ENCODE measurements at regions not wholly inside any gene's neighbourhood (a gene's known extent, or its start where the extent isn't known, plus 50 kb on each side); places are given as distances from the start of the nearest gene placed in this dataset.
"Not testable (repeated sequence)": the region's sequence is repeated elsewhere in the genome, so short reads cannot be mapped to it uniquely, and the experiment has no call there.

DNA sequence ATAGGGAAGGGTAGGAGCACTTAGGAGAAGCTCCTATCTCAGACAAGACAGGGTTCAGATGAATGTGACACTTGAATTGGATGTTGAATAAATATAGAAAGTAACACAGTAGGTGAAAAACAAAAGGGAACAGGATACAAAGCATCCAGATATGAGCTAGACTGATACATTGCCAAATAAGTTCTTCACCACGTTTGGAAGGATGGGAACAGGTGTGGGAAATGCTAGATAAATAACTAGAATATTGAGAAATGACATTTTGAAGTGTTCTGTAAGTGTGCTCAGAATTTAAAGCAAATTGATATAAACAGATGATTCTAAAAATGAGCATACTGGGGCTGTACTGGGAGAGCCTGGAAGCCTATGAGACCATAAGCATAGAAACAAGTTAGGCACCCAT lies 340.1 kb upstream of the PRR16 start:
- no peak overlapping the region for H3K27ac ChIP-seq (ENCODE audit: low read depth, low read length)
- no peaks in the 10 kb centered on the region for H3K27me3 ChIP-seq (ENCODE audit: control insufficient read depth in 1 of 2, insufficient read depth in 2 of 2, low read length in 2 of 2)
- no peaks in the 10 kb centered on the region for H3K9me3 ChIP-seq (ENCODE audit: control insufficient read depth in 1 of 2, low read length in 2 of 2)
- no peaks in the 10 kb centered on the region for H3K36me3 ChIP-seq (ENCODE audit: control insufficient read depth in 1 of 2, insufficient read depth in 2 of 2, low read length in 2 of 2)
- no peaks in the 10 kb centered on the region for H3K4me1 ChIP-seq (ENCODE audit: control insufficient read depth in 1 of 2, insufficient read depth in 2 of 2, low read length in 2 of 2)
- no peak overlapping the region for H3K9ac ChIP-seq (ENCODE audit: low read depth in 1 of 2, low read length in 2 of 2)
- H3K4me3 ChIP-seq (ENCODE audit: low read depth in 1 of 2, low read length in 2 of 2): no peak overlapping the region

DNA sequence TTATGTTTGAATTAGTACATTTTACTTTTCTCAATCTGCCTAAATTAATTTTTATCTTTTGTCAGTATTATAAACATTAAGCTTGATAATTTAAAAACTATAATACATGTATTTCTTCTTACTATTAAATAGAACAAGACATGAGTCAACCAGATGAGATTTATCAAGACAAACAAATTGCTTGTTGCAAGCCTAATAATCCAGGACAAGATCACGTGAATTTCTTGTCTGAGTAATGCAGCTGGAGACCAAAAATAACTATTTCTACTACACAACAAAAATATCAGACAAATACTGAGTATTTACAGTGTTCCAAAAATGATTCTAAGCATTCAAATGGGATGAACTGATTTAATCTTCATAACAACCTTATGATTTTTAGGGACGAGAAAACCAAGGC lies 339.1 kb upstream of the PRR16 start:
- Histone ChIP-seq H3K9me3 (ENCODE audit: control insufficient read depth in 1 of 2, low read length in 2 of 2) (no peaks in the 10 kb centered on the region), H3K4me3 (ENCODE audit: low read depth in 1 of 2, low read length in 2 of 2) (no peak overlapping the region), H3K27ac (ENCODE audit: low read depth, low read length) (no peak overlapping the region), H3K9ac (ENCODE audit: low read depth in 1 of 2, low read length in 2 of 2) (no peak overlapping the region), H3K4me1 (ENCODE audit: control insufficient read depth in 1 of 2, insufficient read depth in 2 of 2, low read length in 2 of 2) (no peaks in the 10 kb centered on the region), H3K27me3 (ENCODE audit: control insufficient read depth in 1 of 2, insufficient read depth in 2 of 2, low read length in 2 of 2) (no peaks in the 10 kb centered on the region), H3K36me3 (ENCODE audit: control insufficient read depth in 1 of 2, insufficient read depth in 2 of 2, low read length in 2 of 2) (no peaks in the 10 kb centered on the region)

DNA sequence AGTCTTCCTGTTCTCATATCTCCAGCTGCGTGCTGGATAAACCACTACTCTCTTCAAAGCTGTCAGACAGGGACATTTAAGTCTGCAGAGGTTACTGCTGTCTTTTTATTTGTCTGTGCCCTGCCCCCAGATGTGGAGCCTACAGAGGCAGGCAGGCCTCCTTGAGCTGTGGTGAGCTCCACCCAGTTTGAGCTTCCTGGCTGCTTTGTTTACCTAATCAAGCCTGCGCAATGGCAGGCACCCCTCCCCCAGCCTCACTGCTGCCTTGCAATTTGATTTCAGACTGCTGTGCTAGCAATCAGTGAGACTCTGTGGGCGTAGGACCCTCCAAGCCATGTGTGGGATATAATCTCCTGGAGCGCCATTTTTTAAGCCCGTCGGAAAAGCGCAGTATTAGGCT lies 331.8 kb upstream of the PRR16 start:
- H3K9ac ChIP-seq (ENCODE audit: low read depth in 1 of 2, low read length in 2 of 2); H3K27ac ChIP-seq (ENCODE audit: low read depth, low read length); H3K36me3 ChIP-seq (ENCODE audit: control insufficient read depth in 1 of 2, insufficient read depth in 2 of 2, low read length in 2 of 2); H3K4me3 ChIP-seq (ENCODE audit: low read depth in 1 of 2, low read length in 2 of 2); H3K27me3 ChIP-seq (ENCODE audit: control insufficient read depth in 1 of 2, insufficient read depth in 2 of 2, low read length in 2 of 2); H3K9me3 ChIP-seq (ENCODE audit: control insufficient read depth in 1 of 2, low read length in 2 of 2); H3K4me1 ChIP-seq (ENCODE audit: control insufficient read depth in 1 of 2, insufficient read depth in 2 of 2, low read length in 2 of 2): not testable (repeated sequence)

DNA sequence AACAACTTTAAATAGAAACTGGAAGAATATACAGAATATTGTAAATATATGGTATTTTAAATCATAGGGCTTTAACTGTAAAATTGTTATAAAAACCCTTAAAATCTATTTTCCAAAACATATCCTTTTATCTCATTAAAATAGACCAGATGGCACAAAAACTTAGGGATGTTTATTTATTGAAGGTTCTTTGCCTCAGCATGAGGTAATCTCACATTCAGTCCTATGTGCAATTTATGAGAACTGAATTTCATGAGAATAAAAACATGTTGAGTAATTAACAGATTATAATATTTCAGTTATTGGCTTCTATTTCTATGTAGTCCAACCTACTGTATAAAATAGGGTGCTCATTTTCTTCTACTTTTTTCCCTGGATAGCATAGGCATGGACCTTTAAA lies 329.2 kb upstream of the PRR16 start:
- Histone ChIP-seq H3K4me1 (ENCODE audit: control insufficient read depth in 1 of 2, insufficient read depth in 2 of 2, low read length in 2 of 2) (no peaks in the 10 kb centered on the region), H3K4me3 (ENCODE audit: low read depth in 1 of 2, low read length in 2 of 2) (no peak overlapping the region), H3K9ac (ENCODE audit: low read depth in 1 of 2, low read length in 2 of 2) (no peak overlapping the region), H3K27ac (ENCODE audit: low read depth, low read length) (no peak overlapping the region), H3K36me3 (ENCODE audit: control insufficient read depth in 1 of 2, insufficient read depth in 2 of 2, low read length in 2 of 2) (no peaks in the 10 kb centered on the region), H3K27me3 (ENCODE audit: control insufficient read depth in 1 of 2, insufficient read depth in 2 of 2, low read length in 2 of 2) (no peaks in the 10 kb centered on the region), H3K9me3 (ENCODE audit: control insufficient read depth in 1 of 2, low read length in 2 of 2) (no peaks in the 10 kb centered on the region)

DNA sequence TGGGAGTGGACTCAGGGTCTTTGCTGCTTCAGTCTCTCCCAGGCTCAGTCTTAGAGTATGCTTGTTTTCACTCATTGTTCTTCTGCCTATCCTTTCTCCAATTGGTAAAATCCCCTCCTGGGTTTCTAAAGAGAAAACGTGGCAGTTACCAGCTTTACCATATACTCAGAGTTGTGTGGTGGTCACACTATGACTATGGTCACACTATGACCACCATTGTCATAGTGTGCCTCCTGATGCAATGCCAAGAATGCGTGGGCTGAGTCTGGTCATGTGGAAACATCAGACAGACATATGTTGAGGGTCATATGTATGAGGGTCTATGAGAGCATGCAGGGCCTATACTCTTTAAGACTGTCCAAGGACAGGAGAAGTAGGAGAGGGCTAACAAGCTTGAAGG lies 326.5 kb upstream of the PRR16 start:
- no peak overlapping the region for H3K9ac ChIP-seq (ENCODE audit: low read depth in 1 of 2, low read length in 2 of 2)
- no peak overlapping the region for H3K27ac ChIP-seq (ENCODE audit: low read depth, low read length)
- H3K9me3 ChIP-seq (ENCODE audit: control insufficient read depth in 1 of 2, low read length in 2 of 2): no peaks in the 10 kb centered on the region
- H3K27me3 ChIP-seq (ENCODE audit: control insufficient read depth in 1 of 2, insufficient read depth in 2 of 2, low read length in 2 of 2): no peaks in the 10 kb centered on the region
- no peaks in the 10 kb centered on the region for H3K36me3 ChIP-seq (ENCODE audit: control insufficient read depth in 1 of 2, insufficient read depth in 2 of 2, low read length in 2 of 2)
- no peaks in the 10 kb centered on the region for H3K4me1 ChIP-seq (ENCODE audit: control insufficient read depth in 1 of 2, insufficient read depth in 2 of 2, low read length in 2 of 2)
- H3K4me3 ChIP-seq (ENCODE audit: low read depth in 1 of 2, low read length in 2 of 2): no peak overlapping the region

DNA sequence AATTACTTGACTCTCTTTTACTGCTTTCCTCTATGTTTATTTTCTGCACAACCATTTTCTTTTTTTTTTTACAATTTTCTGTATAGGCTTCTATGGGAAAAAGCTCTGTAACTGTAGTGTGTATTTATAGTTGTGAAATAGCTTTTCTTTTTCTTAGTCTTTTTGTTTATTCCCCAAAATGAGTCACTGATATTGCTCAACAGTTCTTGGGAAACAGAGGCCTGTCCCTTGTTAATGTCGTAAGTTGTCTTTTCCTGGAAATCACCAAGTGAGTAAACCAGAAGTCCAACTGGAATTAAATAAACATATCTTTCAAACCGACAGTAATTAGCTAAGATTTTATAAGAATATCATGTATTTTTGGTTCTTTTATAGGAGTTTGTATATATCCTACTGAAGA lies 325.1 kb upstream of the PRR16 start:
- Histone ChIP-seq H3K9ac (ENCODE audit: low read depth in 1 of 2, low read length in 2 of 2) (no peak overlapping the region), H3K27ac (ENCODE audit: low read depth, low read length) (no peak overlapping the region), H3K36me3 (ENCODE audit: control insufficient read depth in 1 of 2, insufficient read depth in 2 of 2, low read length in 2 of 2) (no peaks in the 10 kb centered on the region), H3K4me1 (ENCODE audit: control insufficient read depth in 1 of 2, insufficient read depth in 2 of 2, low read length in 2 of 2) (no peaks in the 10 kb centered on the region), H3K9me3 (ENCODE audit: control insufficient read depth in 1 of 2, low read length in 2 of 2) (no peaks in the 10 kb centered on the region), H3K4me3 (ENCODE audit: low read depth in 1 of 2, low read length in 2 of 2) (no peak overlapping the region), H3K27me3 (ENCODE audit: control insufficient read depth in 1 of 2, insufficient read depth in 2 of 2, low read length in 2 of 2) (no peaks in the 10 kb centered on the region)

DNA sequence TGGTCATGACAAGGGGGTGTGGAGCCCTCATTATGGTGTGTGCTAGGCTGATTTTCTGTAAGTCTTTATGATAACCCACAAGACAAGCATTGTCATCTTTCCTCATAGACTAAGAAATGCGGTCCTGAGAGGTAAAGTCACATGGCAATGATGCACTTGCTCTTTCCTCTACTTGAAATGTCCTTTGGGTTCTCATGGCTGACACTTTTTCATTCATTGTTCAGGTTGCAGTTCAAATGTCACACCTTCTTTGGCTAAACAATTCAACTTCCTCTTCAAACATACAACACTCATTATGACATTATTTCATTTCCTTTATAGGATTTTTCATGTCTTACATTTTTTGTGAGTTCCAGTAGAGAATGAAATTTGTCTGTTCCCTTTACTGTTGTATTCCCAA lies 323.6 kb upstream of the PRR16 start:
- H3K9ac ChIP-seq (ENCODE audit: low read depth in 1 of 2, low read length in 2 of 2): no peak overlapping the region
- no peak overlapping the region for H3K4me3 ChIP-seq (ENCODE audit: low read depth in 1 of 2, low read length in 2 of 2)
- H3K27ac ChIP-seq (ENCODE audit: low read depth, low read length): no peak overlapping the region
- H3K4me1 ChIP-seq (ENCODE audit: control insufficient read depth in 1 of 2, insufficient read depth in 2 of 2, low read length in 2 of 2): no peaks in the 10 kb centered on the region
- no peaks in the 10 kb centered on the region for H3K27me3 ChIP-seq (ENCODE audit: control insufficient read depth in 1 of 2, insufficient read depth in 2 of 2, low read length in 2 of 2)
- peaks cover 0 to 3% of the 10 kb centered on the region in 2 donors for H3K9me3 ChIP-seq (ENCODE audit: control insufficient read depth in 1 of 2, low read length in 2 of 2)
- no peaks in the 10 kb centered on the region for H3K36me3 ChIP-seq (ENCODE audit: control insufficient read depth in 1 of 2, insufficient read depth in 2 of 2, low read length in 2 of 2)

DNA sequence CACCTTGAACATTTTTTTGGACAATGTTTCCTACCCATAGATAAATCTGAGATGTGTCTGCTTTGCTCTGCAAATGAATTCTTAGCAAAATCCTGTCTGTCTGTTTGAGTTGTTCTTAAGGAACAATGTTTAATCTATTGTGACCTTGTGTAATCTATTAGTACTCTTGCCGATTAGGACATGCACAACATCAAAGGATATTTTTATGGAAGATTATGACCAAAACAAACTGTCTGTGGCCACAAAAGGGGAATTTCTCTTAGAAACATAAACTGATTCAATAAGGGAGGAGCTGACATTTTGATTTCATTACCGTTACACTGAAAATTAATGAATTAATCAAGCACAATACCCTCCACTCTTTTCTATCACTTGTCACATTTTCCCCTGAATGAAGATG lies 323.0 kb upstream of the PRR16 start:
- H3K36me3 ChIP-seq (ENCODE audit: control insufficient read depth in 1 of 2, insufficient read depth in 2 of 2, low read length in 2 of 2): no peaks in the 10 kb centered on the region
- H3K9ac ChIP-seq (ENCODE audit: low read depth in 1 of 2, low read length in 2 of 2): no peak overlapping the region
- no peaks in the 10 kb centered on the region for H3K4me1 ChIP-seq (ENCODE audit: control insufficient read depth in 1 of 2, insufficient read depth in 2 of 2, low read length in 2 of 2)
- no peaks in the 10 kb centered on the region for H3K27me3 ChIP-seq (ENCODE audit: control insufficient read depth in 1 of 2, insufficient read depth in 2 of 2, low read length in 2 of 2)
- peaks cover 0 to 3% of the 10 kb centered on the region in 2 donors for H3K9me3 ChIP-seq (ENCODE audit: control insufficient read depth in 1 of 2, low read length in 2 of 2)
- no peak overlapping the region for H3K27ac ChIP-seq (ENCODE audit: low read depth, low read length)
- no peak overlapping the region for H3K4me3 ChIP-seq (ENCODE audit: low read depth in 1 of 2, low read length in 2 of 2)

DNA sequence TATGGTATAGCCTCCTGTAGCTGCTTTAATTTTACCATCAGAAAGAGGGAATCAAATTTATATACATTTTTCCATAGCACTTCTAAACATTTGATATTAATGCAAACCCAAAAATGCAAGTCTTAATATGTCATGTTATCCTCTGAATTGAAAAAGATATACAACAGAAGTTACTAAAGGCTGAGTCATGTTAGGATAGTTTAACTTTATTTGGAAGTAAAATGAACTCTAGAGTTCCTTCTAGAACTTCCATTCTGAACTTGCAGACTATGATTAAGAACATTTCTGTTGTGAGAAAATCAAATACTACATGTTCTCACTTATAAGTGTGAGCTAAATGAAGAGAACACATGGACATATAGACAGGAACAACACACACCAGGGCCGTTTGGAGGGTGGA lies 317.3 kb upstream of the PRR16 start:
- H3K9me3 ChIP-seq (ENCODE audit: control insufficient read depth in 1 of 2, low read length in 2 of 2): peaks cover 0 to 6% of the 10 kb centered on the region in 2 donors

DNA sequence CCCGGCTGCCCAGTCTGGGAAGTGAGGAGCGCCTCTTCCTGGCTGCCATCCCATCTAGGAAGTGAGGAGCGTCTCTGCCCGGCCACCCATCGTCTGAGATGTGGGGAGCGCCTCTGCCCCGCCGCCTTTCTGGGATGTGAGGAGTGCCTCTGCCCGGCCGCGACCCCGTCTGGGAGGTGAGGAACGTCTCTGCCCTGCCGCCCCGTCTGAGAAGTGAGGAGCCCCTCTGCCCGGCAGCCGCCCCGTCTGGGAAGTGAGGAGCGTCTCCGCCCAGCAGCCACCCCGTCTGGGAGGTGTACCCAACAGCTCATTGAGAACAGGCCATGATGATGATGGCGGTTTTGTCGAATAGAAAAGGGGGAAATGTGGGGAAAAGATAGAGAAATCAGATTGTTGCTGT lies 316.2 kb upstream of the PRR16 start:
- not testable (repeated sequence) for H3K36me3 ChIP-seq (ENCODE audit: control insufficient read depth in 1 of 2, insufficient read depth in 2 of 2, low read length in 2 of 2); H3K4me3 ChIP-seq (ENCODE audit: low read depth in 1 of 2, low read length in 2 of 2); H3K9me3 ChIP-seq (ENCODE audit: control insufficient read depth in 1 of 2, low read length in 2 of 2); H3K4me1 ChIP-seq (ENCODE audit: control insufficient read depth in 1 of 2, insufficient read depth in 2 of 2, low read length in 2 of 2); H3K9ac ChIP-seq (ENCODE audit: low read depth in 1 of 2, low read length in 2 of 2); H3K27me3 ChIP-seq (ENCODE audit: control insufficient read depth in 1 of 2, insufficient read depth in 2 of 2, low read length in 2 of 2); H3K27ac ChIP-seq (ENCODE audit: low read depth, low read length)

More for the DNA sequence above, 317.3 kb upstream of the PRR16 start:
- H3K27me3 ChIP-seq (ENCODE audit: control insufficient read depth in 1 of 2, insufficient read depth in 2 of 2, low read length in 2 of 2): no peaks in the 10 kb centered on the region
- no peak overlapping the region for H3K9ac ChIP-seq (ENCODE audit: low read depth in 1 of 2, low read length in 2 of 2)
- H3K36me3 ChIP-seq (ENCODE audit: control insufficient read depth in 1 of 2, insufficient read depth in 2 of 2, low read length in 2 of 2): no peaks in the 10 kb centered on the region
- no peaks in the 10 kb centered on the region for H3K4me1 ChIP-seq (ENCODE audit: control insufficient read depth in 1 of 2, insufficient read depth in 2 of 2, low read length in 2 of 2)
- H3K27ac ChIP-seq (ENCODE audit: low read depth, low read length): no peak overlapping the region
- no peak overlapping the region for H3K4me3 ChIP-seq (ENCODE audit: low read depth in 1 of 2, low read length in 2 of 2)

DNA sequence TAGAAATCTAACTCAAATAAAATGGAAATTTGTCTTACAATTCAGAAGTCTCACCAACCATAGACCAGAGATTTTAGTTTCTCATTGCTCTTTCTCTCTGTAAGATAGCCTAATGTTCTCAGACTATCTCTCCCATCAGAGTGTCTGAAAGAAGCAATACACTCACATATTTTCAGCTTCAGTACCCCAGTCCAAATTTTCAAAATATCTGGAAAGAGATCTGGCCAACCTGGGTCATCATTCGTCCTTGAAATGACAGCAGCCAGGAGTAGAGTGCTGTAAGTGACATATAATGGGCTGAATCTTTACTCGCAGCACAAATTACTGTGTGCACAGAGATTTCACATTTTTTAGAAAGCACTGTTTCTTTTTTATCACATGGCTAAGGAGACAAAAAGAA lies 313.3 kb upstream of the PRR16 start:
- Histone ChIP-seq H3K27ac (ENCODE audit: low read depth, low read length) (no peak overlapping the region), H3K36me3 (ENCODE audit: control insufficient read depth in 1 of 2, insufficient read depth in 2 of 2, low read length in 2 of 2) (no peaks in the 10 kb centered on the region), H3K27me3 (ENCODE audit: control insufficient read depth in 1 of 2, insufficient read depth in 2 of 2, low read length in 2 of 2) (no peaks in the 10 kb centered on the region), H3K4me3 (ENCODE audit: low read depth in 1 of 2, low read length in 2 of 2) (no peak overlapping the region), H3K9ac (ENCODE audit: low read depth in 1 of 2, low read length in 2 of 2) (no peak overlapping the region), H3K9me3 (ENCODE audit: control insufficient read depth in 1 of 2, low read length in 2 of 2) (peaks cover 0 to 3% of the 10 kb centered on the region in 2 donors), H3K4me1 (ENCODE audit: control insufficient read depth in 1 of 2, insufficient read depth in 2 of 2, low read length in 2 of 2) (no peaks in the 10 kb centered on the region)
